Coronary artery (tissue), 2 donors: ENCODE measurements at regions not wholly inside any gene's neighbourhood (a gene's known extent, or its start where the extent isn't known, plus 50 kb on each side); places are given as distances from the start of the nearest gene placed in this dataset.

Source experiments
- DNase-seq: peaks from one replicate; pipeline ENCODE4 v3.0.0-alpha.2; 2017; ENCODE audit warnings: low spot score
- H3K27ac ChIP-seq, 2 donors: fragments of 200-600 bp; sonication (generic); one replicate each; pipeline ENCODE4 v1.5.1; 2016 to 2019
- H3K4me3 ChIP-seq: fragments of 200-600 bp; sonication (generic); 2 replicates; pipeline ENCODE4 v1.5.1; 2016; ENCODE audit warnings: mild to moderate bottlenecking, moderate library complexity
- CTCF ChIP-seq: fragments of 200-600 bp; sonication (generic); IDR thresholded peaks from one replicate; pipeline ENCODE4 v1.5.1; 2019; ENCODE audit warnings: antibody characterized with exemption

- Histone ChIP-seq H3K27ac (no peak overlapping the region), H3K4me3 (no peak overlapping the region)
- no peak for DNase-seq
- TF ChIP-seq CTCF = no peak
Observed at GRCh38 chr6:135703007-135703406, 148.5 kb upstream of the PDE7B start.

- H3K4me3 ChIP-seq = no peak overlapping the region
- TF ChIP-seq CTCF = no peak
- no peak overlapping the region for H3K27ac ChIP-seq
- DNase-seq = no peak
Observed at GRCh38 chr6:135703621-135704020, 147.9 kb upstream of the PDE7B start.

GRCh38 chr6:135707426-135707825, 144.1 kb upstream of the PDE7B start:
- TF ChIP-seq CTCF = no peak
- no peak overlapping the region for H3K27ac ChIP-seq
- H3K4me3 ChIP-seq = no peak overlapping the region
- DNase-seq = no peak

GRCh38 chr6:135710042-135710441, 141.5 kb upstream of the PDE7B start:
- Histone ChIP-seq H3K27ac (no peak overlapping the region), H3K4me3 (no peak overlapping the region)
- DNase-seq = no peak
- TF ChIP-seq CTCF = no peak

- no peak overlapping the region for H3K27ac ChIP-seq
- no peak overlapping the region for H3K4me3 ChIP-seq
- TF ChIP-seq CTCF = no peak
- no peak for DNase-seq
Observed at GRCh38 chr6:135722190-135722589, 129.3 kb upstream of the PDE7B start.

- Histone ChIP-seq H3K4me3 (no peak overlapping the region), H3K27ac (no peak overlapping the region)
- TF ChIP-seq CTCF = no peak
- no peak for DNase-seq
Observed at GRCh38 chr6:135722679-135723078, 128.8 kb upstream of the PDE7B start.

GRCh38 chr6:135728589-135728988, 122.9 kb upstream of the PDE7B start:
- Histone ChIP-seq H3K27ac (no peak overlapping the region), H3K4me3 (no peak overlapping the region)
- TF ChIP-seq CTCF = no peak
- no peak for DNase-seq
